SK-N-SH treated with all-trans-retinoic acid at 6 μM for 48 hours (cell line): ENCODE measurements at regions not wholly inside any gene's neighbourhood (a gene's known extent, or its start where the extent isn't known, plus 50 kb on each side); places are given as distances from the start of the nearest gene placed in this dataset.

Experiments used
- ATAC-seq: fragments of 200-7000 bp; cut with Tn5 transposase; 3 replicates; pipeline ENCODE4 v1.9.1; 2020; ENCODE audit warnings: mild to moderate bottlenecking, moderate library complexity
- ARNTL ChIP-seq: fragments of 450-650 bp; formaldehyde crosslinking; IDR thresholded peaks from 2 replicates; pipeline ENCODE4 v1.5.0; 2020; ENCODE audit warnings: low read depth, mild to moderate bottlenecking, moderate library complexity, borderline replicate concordance
- BACH2 ChIP-seq: fragments of 250-450 bp; sonication (Bioruptor Pico); IDR thresholded peaks from 2 replicates; pipeline ENCODE4 v1.9.0; 2021; ENCODE audit warnings: mild to moderate bottlenecking, borderline replicate concordance
- CREB5 ChIP-seq: fragments of 250-450 bp; sonication (Bioruptor Pico); IDR thresholded peaks from 2 replicates; pipeline ENCODE4 v1.5.1; 2020; ENCODE audit warnings: low read depth, mild to moderate bottlenecking, moderate library complexity
- CSDC2 ChIP-seq: fragments of 250-450 bp; sonication (Bioruptor Pico); IDR thresholded peaks from 2 replicates; pipeline ENCODE4 v1.5.0; 2020; ENCODE audit warnings: mild to moderate bottlenecking, moderate library complexity
- CSRNP3 ChIP-seq: fragments of 250-450 bp; sonication (Bioruptor Pico); IDR thresholded peaks from 2 replicates; pipeline ENCODE4 v1.5.1; 2021; ENCODE audit warnings: mild to moderate bottlenecking, moderate library complexity
- ESRRG ChIP-seq: fragments of 250-450 bp; sonication (Bioruptor Pico); IDR thresholded peaks from 2 replicates; pipeline ENCODE4 v1.6.1; 2021; ENCODE audit warnings: mild to moderate bottlenecking
- GLIS3 ChIP-seq: fragments of 250-450 bp; sonication (Bioruptor Pico); IDR thresholded peaks from 2 replicates; pipeline ENCODE4 v1.5.0; 2020; ENCODE audit warnings: mild to moderate bottlenecking, moderate library complexity
- ISL1 ChIP-seq: fragments of 250-450 bp; sonication (Bioruptor Pico); IDR thresholded peaks from 2 replicates; pipeline ENCODE4 v2.1.2; 2022; ENCODE audit warnings: mild to moderate bottlenecking, moderate library complexity
- OSR1 ChIP-seq: fragments of 250-450 bp; sonication (Bioruptor Pico); IDR thresholded peaks from 2 replicates; pipeline ENCODE4 v1.8.0; 2022; ENCODE audit warnings: moderate library complexity, mild to moderate bottlenecking, inconsistent platforms
- PPARA ChIP-seq: fragments of 250-450 bp; sonication (Bioruptor Pico); IDR thresholded peaks from 2 replicates; pipeline ENCODE4 v1.5.0; 2020; ENCODE audit warnings: mild to moderate bottlenecking, borderline replicate concordance
- RARB ChIP-seq: fragments of 250-450 bp; sonication (Bioruptor Pico); IDR thresholded peaks from 2 replicates; pipeline ENCODE4 v1.8.0; 2021; ENCODE audit warnings: mild to moderate bottlenecking, moderate library complexity
- SNAI2 ChIP-seq: fragments of 250-450 bp; sonication (Bioruptor Pico); IDR thresholded peaks from 2 replicates; pipeline ENCODE4 v1.5.0; 2020; ENCODE audit warnings: mild to moderate bottlenecking, moderate library complexity
- TCF4 ChIP-seq: fragments of 250-450 bp; sonication (Bioruptor Pico); IDR thresholded peaks from 2 replicates; pipeline ENCODE4 v1.8.0; 2021; ENCODE audit warnings: mild to moderate bottlenecking, moderate library complexity, borderline replicate concordance
- TOX ChIP-seq: fragments of 250-450 bp; sonication (Bioruptor Pico); IDR thresholded peaks from 2 replicates; pipeline ENCODE4 v1.8.0; 2021; ENCODE audit warnings: mild to moderate bottlenecking, moderate library complexity, borderline replicate concordance
- TSHZ2 ChIP-seq: fragments of 250-450 bp; sonication (Bioruptor Pico); IDR thresholded peaks from 2 replicates; pipeline ENCODE4 v1.5.0; 2020; ENCODE audit warnings: mild to moderate bottlenecking, moderate library complexity
- ZC3H10 ChIP-seq: fragments of 250-450 bp; sonication (Bioruptor Pico); IDR thresholded peaks from 2 replicates; pipeline ENCODE4 v1.5.1; 2021; ENCODE audit warnings: mild to moderate bottlenecking, moderate library complexity
- ZFP3 ChIP-seq: fragments of 250-450 bp; sonication (Bioruptor Pico); IDR thresholded peaks from 2 replicates; pipeline ENCODE4 v1.5.0; 2020; ENCODE audit warnings: mild to moderate bottlenecking, moderate library complexity
- ZFP30 ChIP-seq: fragments of 450-650 bp; formaldehyde crosslinking; IDR thresholded peaks from 2 replicates; pipeline ENCODE4 v1.5.0; 2022; ENCODE audit warnings: mild to moderate bottlenecking, moderate library complexity
- ZNF565 ChIP-seq: fragments of 450-650 bp; formaldehyde crosslinking; conservative IDR thresholded peaks from 2 replicates; pipeline ENCODE4 v1.5.0; 2020; ENCODE audit warnings: low read depth, mild to moderate bottlenecking, moderate library complexity
- ZNF70 ChIP-seq: fragments of 450-650 bp; formaldehyde crosslinking; IDR thresholded peaks from 2 replicates; pipeline ENCODE4 v1.5.0; 2020; ENCODE audit warnings: mild to moderate bottlenecking, moderate library complexity
- ZNF8 ChIP-seq: fragments of 450-650 bp; formaldehyde crosslinking; IDR thresholded peaks from 2 replicates; pipeline ENCODE4 v1.5.0; 2020; ENCODE audit warnings: mild to moderate bottlenecking, moderate library complexity

DNA sequence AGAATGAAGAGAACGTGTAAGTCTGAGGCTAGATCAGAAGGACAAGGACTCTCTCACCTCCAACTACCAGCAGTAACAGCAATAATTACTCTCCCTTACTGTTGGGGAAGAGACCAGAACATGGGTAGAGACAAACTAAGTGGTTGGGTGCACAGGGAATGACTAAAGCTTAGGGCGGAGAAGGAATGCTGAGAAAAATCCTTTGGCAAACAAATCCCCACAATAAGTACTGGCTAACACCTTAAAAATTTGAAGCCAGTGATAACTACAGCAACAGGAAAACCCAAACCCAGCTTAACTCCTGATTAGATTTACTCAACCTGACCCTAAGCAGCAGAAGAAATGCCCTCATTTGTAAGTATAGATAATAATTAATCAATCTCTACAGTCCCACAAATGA lies 759.0 kb downstream of the AACS start:
- TF ChIP-seq SNAI2 (CRISPR knock-in tag) (no peak), GLIS3 (CRISPR knock-in tag) (no peak), CSDC2 (CRISPR knock-in tag) (no peak), ARNTL (CRISPR knock-in tag) (no peak), ZFP3 (CRISPR knock-in tag) (no peak), ZC3H10 (no peak), OSR1 (CRISPR knock-in tag) (no peak), PPARA (CRISPR knock-in tag) (no peak), RARB (CRISPR knock-in tag) (no peak), ISL1 (CRISPR knock-in tag) (no peak), ZNF565 (no peak), TCF4 (CRISPR knock-in tag) (no peak), TSHZ2 (CRISPR knock-in tag) (no peak)
- TF ChIP-seq, all 23 proteins: peak for 0
- ATAC-seq = no peak

- no peak for ATAC-seq
- no peak for TF ChIP-seq TOX (CRISPR knock-in tag)
- TF ChIP-seq CSRNP3 (CRISPR knock-in tag) = no peak
- TF ChIP-seq ARNTL (CRISPR knock-in tag) = no peak
- no peak for TF ChIP-seq OSR1 (CRISPR knock-in tag)
- TF ChIP-seq ZC3H10 = no peak
- TF ChIP-seq ESRRG (CRISPR knock-in tag) = no peak
Measured at GRCh38 chr12:125835852-125836251, 770.6 kb downstream of the AACS start.

GRCh38 chr12:125836647-125837046 lies 771.4 kb downstream of the AACS start:
- ATAC-seq = no peak
- TF ChIP-seq CSRNP3 (CRISPR knock-in tag) (no peak), CSDC2 (CRISPR knock-in tag) (no peak), SNAI2 (CRISPR knock-in tag) (no peak), TSHZ2 (CRISPR knock-in tag) (no peak), OSR1 (CRISPR knock-in tag) (no peak), ESRRG (CRISPR knock-in tag) (no peak), BACH2 (CRISPR knock-in tag) (no peak), PPARA (CRISPR knock-in tag) (no peak), ISL1 (CRISPR knock-in tag) (no peak), ZNF8 (CRISPR knock-in tag) (no peak), ZNF565 (no peak), RARB (CRISPR knock-in tag) (no peak), ZFP3 (CRISPR knock-in tag) (no peak), ZNF70 (no peak), ZFP30 (CRISPR knock-in tag) (no peak), CREB5 (CRISPR knock-in tag) (no peak), ZC3H10 (no peak), TCF4 (CRISPR knock-in tag) (no peak)
